ENCODE measurements at regions not wholly inside any gene's neighbourhood (a gene's known extent, or its start where the extent isn't known, plus 50 kb on each side); places are given as distances from the start of the nearest gene placed in this dataset.

DNA sequence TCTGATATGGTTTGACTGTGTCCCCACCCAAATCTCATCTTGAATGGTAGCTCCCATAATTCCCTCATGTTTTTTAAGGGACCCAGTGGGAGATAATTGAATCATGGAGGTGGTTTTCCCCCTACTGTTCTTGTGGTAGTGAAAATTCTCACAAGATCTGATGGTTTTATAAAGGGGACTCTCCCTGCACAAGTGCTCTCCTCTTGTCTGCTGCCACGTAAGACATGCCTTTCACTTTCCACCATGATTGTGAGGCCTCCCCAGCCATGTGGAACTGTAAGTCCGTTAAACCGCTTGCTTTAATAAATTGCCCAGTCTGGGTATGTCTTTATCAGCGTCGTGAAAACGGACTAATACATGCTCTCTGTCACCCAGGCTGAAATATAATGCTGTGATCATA, 200.9 kb upstream of the SLIT2 start:
- H3K9me3 ChIP-seq, result peaks cover 0 to 6% (median 0%) of the 10 kb centered on the region in 12 donors
- no peaks in the 10 kb centered on the region for H3K36me3 ChIP-seq
- intact Hi-C loops (cut with DNase I), result no loop called here
- H3K27me3 ChIP-seq, result no peaks in the 10 kb centered on the region
- TF ChIP-seq, protein P1, sequence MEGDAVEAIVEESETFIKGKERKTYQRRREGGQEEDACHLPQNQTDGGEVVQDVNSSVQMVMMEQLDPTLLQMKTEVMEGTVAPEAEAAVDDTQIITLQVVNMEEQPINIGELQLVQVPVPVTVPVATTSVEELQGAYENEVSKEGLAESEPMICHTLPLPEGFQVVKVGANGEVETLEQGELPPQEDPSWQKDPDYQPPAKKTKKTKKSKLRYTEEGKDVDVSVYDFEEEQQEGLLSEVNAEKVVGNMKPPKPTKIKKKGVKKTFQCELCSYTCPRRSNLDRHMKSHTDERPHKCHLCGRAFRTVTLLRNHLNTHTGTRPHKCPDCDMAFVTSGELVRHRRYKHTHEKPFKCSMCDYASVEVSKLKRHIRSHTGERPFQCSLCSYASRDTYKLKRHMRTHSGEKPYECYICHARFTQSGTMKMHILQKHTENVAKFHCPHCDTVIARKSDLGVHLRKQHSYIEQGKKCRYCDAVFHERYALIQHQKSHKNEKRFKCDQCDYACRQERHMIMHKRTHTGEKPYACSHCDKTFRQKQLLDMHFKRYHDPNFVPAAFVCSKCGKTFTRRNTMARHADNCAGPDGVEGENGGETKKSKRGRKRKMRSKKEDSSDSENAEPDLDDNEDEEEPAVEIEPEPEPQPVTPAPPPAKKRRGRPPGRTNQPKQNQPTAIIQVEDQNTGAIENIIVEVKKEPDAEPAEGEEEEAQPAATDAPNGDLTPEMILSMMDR (IDR thresholded peaks at IDR 0.05), result no peak
- TF ChIP-seq POLR2A (IDR thresholded peaks at IDR 0.05), result no peak
- ATAC-seq (no peak), DNase-seq (no peak)
- no peak overlapping the region for H3K4me3 ChIP-seq
- no peaks in the 10 kb centered on the region for H3K4me1 ChIP-seq
- H3K27ac ChIP-seq, result no peak overlapping the region
- WGBS, 4 donors, result 93 to 97% (median 96%) methylated on average over 6 of the region's 6 CpGs

DNA sequence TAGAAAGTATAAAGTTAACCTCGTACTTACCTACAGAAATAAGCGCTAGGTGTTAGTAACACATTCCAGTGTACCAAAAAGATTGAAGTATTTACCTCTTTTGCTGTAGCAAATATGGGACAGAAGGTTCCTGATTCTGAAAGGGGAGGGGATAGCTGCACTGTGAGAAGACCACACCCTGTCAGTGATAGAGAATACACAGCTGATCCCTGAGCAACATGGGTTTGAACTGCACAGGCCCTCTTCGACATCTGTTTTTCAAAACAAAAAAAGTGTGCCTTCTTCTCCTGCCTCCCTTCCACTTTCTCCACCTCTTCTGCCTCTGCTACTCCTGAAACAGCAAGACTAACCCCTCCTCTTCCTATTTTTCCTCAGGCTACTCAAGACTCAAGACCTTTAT, 201.8 kb upstream of the SLIT2 start:
- Histone ChIP-seq H3K36me3 (no peaks in the 10 kb centered on the region), H3K4me1 (no peaks in the 10 kb centered on the region), H3K4me3 (no peak overlapping the region), H3K27ac (no peak overlapping the region), H3K27me3 (no peaks in the 10 kb centered on the region), H3K9me3 (peaks cover 0 to 6% (median 0%) of the 10 kb centered on the region in 12 donors)
- no peak for ATAC-seq
- DNase-seq, result no peak
- 77 to 84% (median 82%) methylated on average over 3 of the region's 3 CpGs for WGBS, 4 donors
- intact Hi-C loops (cut with DNase I), result no loop called here
- TF ChIP-seq, protein P1 (IDR thresholded peaks at IDR 0.05), result no peak
- no peak for TF ChIP-seq POLR2A (IDR thresholded peaks at IDR 0.05)

DNA sequence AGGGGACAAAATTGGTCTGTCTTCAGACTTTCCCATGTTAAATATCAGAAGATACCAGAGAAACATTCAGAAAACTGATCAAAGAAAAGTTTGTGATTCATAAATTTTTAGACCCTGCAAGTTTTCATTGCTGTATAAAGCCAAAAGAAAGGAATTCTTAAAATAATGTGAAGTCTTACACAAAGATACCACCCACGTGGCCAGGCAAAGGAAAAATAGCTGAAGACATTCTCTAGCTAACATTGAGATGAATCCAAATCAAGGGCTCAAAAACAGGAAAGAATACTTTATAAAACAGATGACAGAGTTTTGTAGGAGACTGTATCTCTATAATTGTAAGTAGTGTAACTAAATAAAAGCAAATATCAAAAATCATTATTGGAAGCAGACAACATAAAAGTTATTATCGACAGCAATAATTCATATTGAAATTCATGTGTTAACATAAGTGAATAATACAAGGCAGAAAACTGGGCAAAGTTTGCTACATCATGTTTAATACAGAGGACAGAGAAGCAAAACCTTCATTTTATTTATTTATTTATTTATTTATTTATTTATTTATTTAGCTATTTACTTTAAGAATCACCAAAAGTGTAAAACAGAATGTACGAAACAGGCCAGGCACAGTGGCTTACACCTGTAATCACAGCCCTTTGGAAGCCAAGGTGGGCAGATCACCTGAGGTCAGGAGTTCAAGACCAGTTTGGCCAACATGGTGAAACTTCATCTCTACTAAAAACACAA, 204.6 kb upstream of the SLIT2 start:
- Histone ChIP-seq H3K4me3 (no peak overlapping the region), H3K9me3 (peaks cover 0 to under 1% (median 0%) of the 10 kb centered on the region in 12 donors), H3K4me1 (peaks cover 0 to 8% (median 0%) of the 10 kb centered on the region in 12 donors), H3K27me3 (no peaks in the 10 kb centered on the region), H3K36me3 (no peaks in the 10 kb centered on the region), H3K27ac (no peak overlapping the region)
- DNase-seq, result no peak
- no peak for ATAC-seq
- intact Hi-C loops (cut with DNase I), result no loop called here
- whole genome bisulfite sequencing, 4 donors, result 73 to 81% (median 76%) methylated on average over 3 of the region's 3 CpGs
- TF ChIP-seq, protein P1 (IDR thresholded peaks at IDR 0.05), result no peak
- TF ChIP-seq POLR2A (IDR thresholded peaks at IDR 0.05), result no peak

DNA sequence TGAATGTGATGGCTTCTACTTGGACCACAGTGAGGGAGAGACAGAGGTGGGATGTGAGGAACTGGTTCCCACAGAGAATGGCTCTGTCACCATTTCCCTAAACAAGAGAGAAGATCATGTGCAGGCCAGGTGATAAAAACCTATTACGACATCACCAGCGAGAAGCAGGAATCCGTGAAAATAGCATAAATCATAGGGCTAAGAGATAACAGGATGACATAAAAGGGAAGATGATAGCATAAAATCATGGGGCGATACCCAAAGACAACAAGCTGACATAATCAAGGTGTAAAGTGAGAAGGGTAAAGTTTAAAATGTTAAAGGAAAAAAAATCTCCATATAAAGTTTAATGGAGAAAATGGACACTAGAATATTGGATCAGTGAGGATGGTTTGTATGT, 205.5 kb upstream of the SLIT2 start:
- intact Hi-C loops (cut with DNase I), result no loop called here
- TF ChIP-seq, protein P1 (IDR thresholded peaks at IDR 0.05), result no peak
- no peak for TF ChIP-seq POLR2A (IDR thresholded peaks at IDR 0.05)
- WGBS, 4 donors, result 77 to 87% (median 80%) methylated on average over 4 of the region's 4 CpGs
- H3K27me3 ChIP-seq, result no peaks in the 10 kb centered on the region
- H3K9me3 ChIP-seq, result no peaks in the 10 kb centered on the region
- peaks cover 0 to 8% (median 0%) of the 10 kb centered on the region in 12 donors for H3K4me1 ChIP-seq
- no peaks in the 10 kb centered on the region for H3K36me3 ChIP-seq
- no peak overlapping the region for H3K4me3 ChIP-seq
- ATAC-seq, result no peak
- no peak overlapping the region for H3K27ac ChIP-seq
- DNase-seq, result no peak

Measured in heart left ventricle (tissue), 16 donors.